Right lobe of liver (tissue), 6 donors: ENCODE measurements at regions not wholly inside any gene's neighbourhood (a gene's known extent, or its start where the extent isn't known, plus 50 kb on each side); places are given as distances from the start of the nearest gene placed in this dataset.
A peak's percentile ranks its signal among the peaks of the same experiment; 100 is the strongest.
"Not testable (repeated sequence)": the region's sequence is repeated elsewhere in the genome, so short reads cannot be mapped to it uniquely, and the experiment has no call there.

Experiments
- ATAC-seq, 4 donors: fragments of 200-7000 bp; cut with Tn5 transposase; one replicate each; pipeline ENCODE4 v1.9.1; 2020; ENCODE audit warnings: mild to moderate bottlenecking in 4 of 4, moderate library complexity in 4 of 4
- DNase-seq, 3 donors: peaks; one replicate each; pipeline ENCODE4 v3.0.0-alpha.2; 2020
- H3K27ac ChIP-seq, 3 donors: fragments of 200-600 bp; one replicate each; pipeline ENCODE4 v1.8.0; 2022
- H3K27me3 ChIP-seq, 2 donors: fragments of 200-600 bp; one replicate each; pipeline ENCODE4 v1.8.0; 2022
- H3K36me3 ChIP-seq, 4 donors: fragments of 200-600 bp; sonication (generic) in 1 of 4; one replicate each; pipeline versions ENCODE4 v1.5.1 to v1.8.0; 2017 to 2022; ENCODE audit warnings: control low read depth in 1 of 4
- H3K4me1 ChIP-seq, 4 donors: fragments of 200-600 bp; sonication (generic) in 1 of 4; one replicate each; pipeline versions ENCODE4 v1.5.1 to v1.8.0; 2017 to 2022; ENCODE audit warnings: control low read depth in 1 of 4
- H3K4me3 ChIP-seq, 3 donors: fragments of 200-600 bp; one replicate each; pipeline ENCODE4 v1.8.0; 2022
- H3K9me3 ChIP-seq, 4 donors: fragments of 200-600 bp; sonication (generic) in 1 of 4; one replicate each; pipeline versions ENCODE4 v1.5.1 to v1.8.0; 2017 to 2022; ENCODE audit warnings: control low read depth in 1 of 4
- POLR2A ChIP-seq: fragments of 450-650 bp; IDR thresholded peaks from one replicate; pipeline ENCODE4 v1.6.1; 2017; ENCODE audit warnings: antibody characterized with exemption, mild to moderate bottlenecking
- WGBS: methylation state at CpG from one replicate; pipeline ENCODE4 v1.1.6; 2018; ENCODE audit warnings: low coverage, low lambda C conversion rate; ENCODE audit not compliant: insufficient coverage; ENCODE audit errors: missing lambda C conversion rate; 5-methylcytosine and 5-hydroxymethylcytosine counted together
- intact Hi-C, 2 donors: fragments of 100-400 bp; cut with DNase I; formaldehyde crosslinking; loops; one replicate each; pipeline versions ENCODE4 v1.11.2 to v1.14.1; 2022
- TF ChIP-seq, protein P1 (sequence below), 4 donors: fragments of 200-600 bp in 3 of 4; fragments of 450-650 bp in 1 of 4; IDR thresholded peaks; one replicate each; pipeline versions ENCODE4 v1.5.1 to v1.8.0; 2016 to 2022; ENCODE audit warnings: antibody characterized with exemption in 4 of 4, mild to moderate bottlenecking in 2 of 4
- donor health status: DM: no; HTN: yes; CAD: no.
- donor health status: DM: no; HTN: no; CAD: no.
- donor health status: DM: no; HTN: no; CAD: no.
- donor health status: DM: no; HTN: yes; CAD: no.
- donor health status: DM: no; HTN: yes; CAD: no.

DNA sequence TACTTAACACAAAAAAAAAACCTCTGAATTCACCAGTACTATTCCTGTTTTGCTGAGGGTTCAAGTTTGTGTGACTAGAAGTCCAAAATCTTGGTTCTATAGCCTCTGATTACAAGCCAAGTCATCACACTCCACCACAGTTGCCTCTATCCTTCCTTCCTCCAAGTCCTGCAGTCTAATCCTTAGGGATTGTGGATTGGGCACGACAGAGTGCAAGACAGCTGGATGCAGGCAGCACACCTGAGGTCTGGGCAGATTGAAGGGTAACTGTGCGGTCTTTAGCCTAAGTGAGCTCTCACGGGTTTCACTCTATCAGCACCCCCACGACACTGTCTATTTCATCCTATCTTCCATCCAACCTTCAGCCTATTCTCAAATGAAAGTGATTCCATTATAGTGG, 299.4 kb upstream of the ID2 start:
- Histone ChIP-seq H3K9me3 (no peaks in the 10 kb centered on the region), H3K27ac (no peak overlapping the region), H3K4me3 (no peak overlapping the region), H3K4me1 (no peaks in the 10 kb centered on the region), H3K36me3 (no peaks in the 10 kb centered on the region), H3K27me3 (no peaks in the 10 kb centered on the region)
- ATAC-seq (no peak), DNase-seq (no peak)
- intact Hi-C loops, result no loop called here
- WGBS, result 100% methylated on average over 3 of the region's 4 CpGs
- TF ChIP-seq POLR2A, result no peak
- TF ChIP-seq, protein P1, sequence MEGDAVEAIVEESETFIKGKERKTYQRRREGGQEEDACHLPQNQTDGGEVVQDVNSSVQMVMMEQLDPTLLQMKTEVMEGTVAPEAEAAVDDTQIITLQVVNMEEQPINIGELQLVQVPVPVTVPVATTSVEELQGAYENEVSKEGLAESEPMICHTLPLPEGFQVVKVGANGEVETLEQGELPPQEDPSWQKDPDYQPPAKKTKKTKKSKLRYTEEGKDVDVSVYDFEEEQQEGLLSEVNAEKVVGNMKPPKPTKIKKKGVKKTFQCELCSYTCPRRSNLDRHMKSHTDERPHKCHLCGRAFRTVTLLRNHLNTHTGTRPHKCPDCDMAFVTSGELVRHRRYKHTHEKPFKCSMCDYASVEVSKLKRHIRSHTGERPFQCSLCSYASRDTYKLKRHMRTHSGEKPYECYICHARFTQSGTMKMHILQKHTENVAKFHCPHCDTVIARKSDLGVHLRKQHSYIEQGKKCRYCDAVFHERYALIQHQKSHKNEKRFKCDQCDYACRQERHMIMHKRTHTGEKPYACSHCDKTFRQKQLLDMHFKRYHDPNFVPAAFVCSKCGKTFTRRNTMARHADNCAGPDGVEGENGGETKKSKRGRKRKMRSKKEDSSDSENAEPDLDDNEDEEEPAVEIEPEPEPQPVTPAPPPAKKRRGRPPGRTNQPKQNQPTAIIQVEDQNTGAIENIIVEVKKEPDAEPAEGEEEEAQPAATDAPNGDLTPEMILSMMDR (IDR thresholded peaks at IDR 0.05), result no peak

GRCh38 chr2:8386748-8387147, 295.1 kb upstream of the ID2 start:
- intact Hi-C loops, result not testable (repeated sequence)
- whole genome bisulfite sequencing, result 70% methylated on average over 8 of the region's 10 CpGs

DNA sequence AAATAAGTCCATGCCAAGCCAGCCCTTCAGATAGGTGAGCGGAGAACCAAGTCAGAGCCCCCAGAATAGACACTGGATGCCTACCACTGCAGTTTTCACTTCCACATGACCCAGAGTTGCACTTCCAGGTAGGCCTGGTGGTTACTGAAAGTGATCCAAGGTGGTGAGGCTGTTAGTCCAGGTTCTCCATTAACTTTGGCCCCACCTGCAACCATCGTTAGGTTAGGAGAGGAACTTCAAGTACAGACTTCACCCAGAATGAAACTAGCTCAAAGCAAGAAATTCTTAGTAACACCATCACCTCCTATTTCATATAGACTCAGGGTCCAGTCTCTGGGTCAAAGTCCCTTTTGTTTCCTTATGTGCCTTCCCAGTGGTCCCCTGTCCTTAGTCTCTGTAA, 293.1 kb upstream of the ID2 start:
- H3K27ac ChIP-seq, result peak overlapping the region in 1 of 3 donors; percentile 25
- peak in 1 of 4 donors; percentile 19 for ATAC-seq
- no peaks in the 10 kb centered on the region for H3K27me3 ChIP-seq
- no peaks in the 10 kb centered on the region for H3K36me3 ChIP-seq
- H3K4me1 ChIP-seq, result peaks cover 0 to 24% (median 2%) of the 10 kb centered on the region in 4 donors
- 86% methylated on average over 1 of the region's 2 CpGs for WGBS
- no peak overlapping the region for H3K4me3 ChIP-seq
- TF ChIP-seq POLR2A, result no peak
- TF ChIP-seq, protein P1 (IDR thresholded peaks at IDR 0.05), result no peak
- DNase-seq, result no peak
- H3K9me3 ChIP-seq, result no peaks in the 10 kb centered on the region
- intact Hi-C loops, result no loop called here

More at GRCh38 chr2:8386748-8387147, 295.1 kb upstream of the ID2 start:
- not testable (repeated sequence) for H3K27ac ChIP-seq, H3K27me3 ChIP-seq, DNase-seq, H3K36me3 ChIP-seq, H3K4me3 ChIP-seq, ATAC-seq, H3K9me3 ChIP-seq
- peaks cover 0 to 11% (median 0%) of the 10 kb centered on the region in 4 donors for H3K4me1 ChIP-seq

DNA sequence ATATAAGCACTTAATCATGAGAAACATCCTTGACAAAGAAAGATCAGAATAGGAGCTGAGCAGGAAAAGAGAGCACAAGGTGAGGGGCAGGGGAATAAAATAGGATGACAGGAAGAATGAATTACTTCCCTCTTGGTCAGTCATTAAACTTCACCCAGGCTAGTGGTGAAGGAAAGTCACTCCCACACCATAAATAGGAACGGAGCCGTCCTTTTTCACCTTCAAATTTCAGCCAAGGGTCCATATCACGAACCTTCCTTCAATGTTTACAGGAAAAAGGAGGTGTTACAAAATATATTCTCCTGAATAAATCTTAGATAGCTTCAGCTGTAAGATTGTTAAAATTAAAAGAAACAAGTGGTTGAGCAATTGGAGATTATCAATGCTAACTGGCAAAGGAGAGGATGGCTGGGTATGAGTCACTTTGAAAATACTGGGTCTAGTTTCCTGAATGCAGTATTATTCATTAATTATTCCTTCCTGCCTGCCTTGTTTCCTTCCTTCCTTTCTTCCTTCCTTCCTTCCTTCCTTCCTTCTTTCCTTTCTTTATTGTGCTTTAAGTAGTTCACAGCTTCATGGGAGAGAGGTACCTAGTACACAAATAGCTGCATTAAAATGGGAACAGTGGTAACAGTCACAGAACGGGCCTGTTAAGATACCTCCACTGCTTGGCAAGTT, 292.3 kb upstream of the ID2 start:
- Histone ChIP-seq H3K4me1 (peaks cover 0 to 24% (median 2%) of the 10 kb centered on the region in 4 donors), H3K4me3 (no peak overlapping the region), H3K9me3 (no peaks in the 10 kb centered on the region), H3K27ac (peak overlapping the region in 2 of 3 donors; percentile 25 to 26), H3K27me3 (no peaks in the 10 kb centered on the region), H3K36me3 (no peaks in the 10 kb centered on the region)
- DNase-seq (no peak), ATAC-seq (peak in 2 of 4 donors; percentile 37 to 73)
- TF ChIP-seq, protein P1 (IDR thresholded peaks at IDR 0.05), result no peak
- no peak for TF ChIP-seq POLR2A
- 44% methylated on average over 4 of the region's 4 CpGs for WGBS
- intact Hi-C loops, result loop anchor here in 1 of 2 donors (10.0 kb wide), 1 partner anchor 75 kb away; no protein-coding TSS in a partner anchor

- no peak for ATAC-seq
- intact Hi-C loops, result loop anchor here in 1 of 2 donors (10.0 kb wide), 1 partner anchor 76 kb away; no protein-coding TSS in a partner anchor
- peaks cover 0 to 24% (median 2%) of the 10 kb centered on the region in 4 donors for H3K4me1 ChIP-seq
- no peaks in the 10 kb centered on the region for H3K36me3 ChIP-seq
- H3K27ac ChIP-seq, result no peak overlapping the region
- no peaks in the 10 kb centered on the region for H3K9me3 ChIP-seq
- no peak for DNase-seq
- H3K27me3 ChIP-seq, result no peaks in the 10 kb centered on the region
- TF ChIP-seq POLR2A, result no peak
- no peak overlapping the region for H3K4me3 ChIP-seq
- no CpG with 5 or more reads among the region's 2 CpGs for WGBS
These were observed 290.7 kb upstream of the ID2 start for GRCh38 chr2:8391126-8391525.
